GF-D8 (cell line): ENCODE measurements at regions not wholly inside any gene's neighbourhood (a gene's known extent, or its start where the extent isn't known, plus 50 kb on each side); places are given as distances from the start of the nearest gene placed in this dataset.
"Not testable (repeated sequence)": the region's sequence is repeated elsewhere in the genome, so short reads cannot be mapped to it uniquely, and the experiment has no call there.

ENCODE experiments used
- DNase-seq: peaks from one replicate; lab custom pipeline; 2025; lab: John Stamatoyannopoulos, UW

DNA sequence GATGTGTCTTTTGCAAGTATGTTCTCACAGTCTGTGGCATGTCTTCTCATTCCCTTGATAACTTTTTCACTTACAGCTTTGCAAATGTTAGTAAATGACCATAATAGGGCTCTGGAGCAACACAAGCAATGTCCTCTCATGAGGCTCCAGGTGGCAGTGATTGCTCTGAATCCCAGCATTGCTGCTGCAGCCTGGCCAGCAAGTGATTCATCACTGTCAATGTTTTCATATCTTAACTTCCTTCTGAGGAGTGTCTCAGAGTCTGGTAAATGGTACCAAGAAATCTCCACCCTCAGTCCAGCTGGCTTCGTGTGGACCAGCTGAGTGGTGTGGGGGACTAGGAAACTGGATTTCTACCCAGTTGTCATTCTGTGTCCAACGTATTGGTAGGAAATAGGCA is 139.6 kb downstream of the MYLK4 start:
- DNase-seq, result no peak

DNA sequence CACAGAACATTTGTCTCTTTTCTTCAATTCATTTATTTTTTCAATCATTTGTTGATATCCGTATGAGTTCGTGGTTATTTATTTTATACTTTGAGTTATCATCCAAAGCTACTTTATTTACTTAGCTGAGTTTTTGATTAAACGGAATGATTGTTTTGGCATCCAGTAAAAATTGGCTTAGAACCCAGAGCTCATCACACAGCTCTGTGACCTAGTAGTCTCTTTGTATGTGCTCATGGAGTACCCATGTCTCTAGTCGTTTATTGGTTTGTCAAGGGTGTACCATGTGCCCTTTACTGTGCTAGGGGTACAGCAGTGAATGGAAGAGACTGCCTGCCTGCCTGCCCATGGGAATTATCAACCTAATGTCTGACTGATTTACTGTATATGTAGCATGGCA is 142.2 kb downstream of the MYLK4 start:
- no peak for DNase-seq

DNA sequence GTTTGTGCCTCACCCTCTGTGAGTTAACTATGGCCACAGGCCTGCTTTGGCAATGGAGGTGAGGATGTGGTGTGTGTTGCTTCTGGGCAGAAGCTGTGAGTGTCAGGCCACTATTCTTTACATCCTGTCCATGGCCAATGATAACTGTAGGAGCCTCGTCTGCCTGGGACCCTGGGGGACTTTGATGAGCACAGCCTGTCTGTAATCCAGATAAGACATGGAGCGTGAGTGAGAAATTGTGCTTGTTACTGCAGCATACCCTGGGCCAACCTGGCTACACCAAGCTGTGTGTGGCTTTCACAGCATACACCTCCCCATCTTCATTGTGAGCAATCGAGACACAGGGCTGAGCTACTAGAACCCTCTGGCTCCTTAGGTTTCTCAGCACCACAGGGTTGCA is 150.4 kb downstream of the MYLK4 start:
- DNase-seq, result no peak

DNA sequence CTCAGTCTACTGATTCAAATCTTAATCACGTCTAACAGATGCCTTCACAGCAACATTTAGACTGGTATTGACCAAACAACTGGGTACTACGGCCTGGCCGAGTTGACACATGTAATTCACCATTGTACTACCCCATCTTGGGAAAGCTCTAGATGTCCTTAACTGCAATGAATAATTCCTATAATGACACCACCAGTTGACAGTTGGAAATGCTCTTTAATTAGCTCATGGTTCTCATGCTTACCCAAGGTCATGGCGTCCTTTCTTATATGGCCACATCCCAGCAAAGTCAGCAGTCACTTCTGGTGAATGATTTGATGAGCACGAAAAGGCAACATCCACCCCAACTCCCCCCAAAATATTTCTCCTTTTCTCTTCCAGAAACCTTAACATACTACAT is 150.9 kb downstream of the MYLK4 start:
- no peak for DNase-seq

DNA sequence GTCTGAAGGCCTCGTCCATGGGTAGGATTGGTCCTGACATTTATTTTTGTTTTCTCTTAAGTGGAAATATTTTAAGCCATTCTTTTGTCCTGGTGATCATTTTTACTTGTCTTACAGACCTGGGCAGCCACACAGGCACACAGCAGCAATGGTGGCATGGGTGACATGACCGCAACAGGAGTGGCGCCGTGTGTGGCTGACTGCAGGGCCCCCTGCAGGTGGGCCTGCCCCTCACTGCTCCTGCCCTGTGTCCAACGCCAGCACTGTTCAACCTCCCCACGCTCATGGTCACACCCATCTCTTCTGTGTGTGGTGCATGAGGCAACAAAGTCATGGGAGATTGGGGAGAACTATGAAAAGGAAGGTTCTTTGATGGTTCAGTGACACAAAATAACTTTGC is 151.9 kb downstream of the MYLK4 start:
- DNase-seq, result no peak

DNA sequence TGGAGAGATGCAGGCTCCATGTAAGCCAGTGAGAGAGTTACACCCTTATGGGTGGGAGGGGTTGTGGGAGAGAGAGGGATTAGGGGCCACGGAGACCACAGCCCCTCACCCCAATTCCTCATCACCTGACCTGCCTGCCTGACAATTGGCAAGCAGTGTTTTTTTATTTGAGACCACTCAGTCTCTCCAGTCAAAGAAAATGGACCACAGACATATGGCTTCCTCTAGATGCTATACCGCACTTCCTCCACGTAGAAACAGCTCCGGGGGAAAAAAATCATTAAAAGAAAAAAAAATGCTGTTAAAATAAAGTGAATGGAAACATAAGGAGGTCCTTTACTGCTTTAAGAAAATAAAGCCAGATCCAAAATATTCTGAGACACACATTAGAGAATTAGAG is 152.7 kb downstream of the MYLK4 start:
- DNase-seq, result no peak

DNA sequence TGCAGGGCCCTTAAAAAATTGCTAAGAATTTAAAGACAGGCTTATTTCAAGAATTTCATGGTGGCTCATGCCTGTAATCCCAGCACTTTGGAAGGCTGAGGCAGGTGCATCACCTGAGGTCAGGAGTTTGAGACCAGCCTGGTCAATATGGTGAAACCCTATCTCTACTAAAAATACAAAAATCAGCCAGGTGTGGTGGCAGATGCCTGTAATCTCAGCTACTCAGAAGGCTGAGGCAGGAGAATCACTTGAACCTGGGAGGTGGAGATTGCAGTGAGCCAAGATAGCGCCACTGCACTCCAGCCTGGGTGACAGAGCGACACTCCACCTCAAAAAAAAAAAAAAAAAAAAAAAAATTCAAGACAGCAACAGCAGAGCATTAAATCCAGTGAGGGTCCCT is 153.3 kb downstream of the MYLK4 start:
- not testable (repeated sequence) for DNase-seq

DNA sequence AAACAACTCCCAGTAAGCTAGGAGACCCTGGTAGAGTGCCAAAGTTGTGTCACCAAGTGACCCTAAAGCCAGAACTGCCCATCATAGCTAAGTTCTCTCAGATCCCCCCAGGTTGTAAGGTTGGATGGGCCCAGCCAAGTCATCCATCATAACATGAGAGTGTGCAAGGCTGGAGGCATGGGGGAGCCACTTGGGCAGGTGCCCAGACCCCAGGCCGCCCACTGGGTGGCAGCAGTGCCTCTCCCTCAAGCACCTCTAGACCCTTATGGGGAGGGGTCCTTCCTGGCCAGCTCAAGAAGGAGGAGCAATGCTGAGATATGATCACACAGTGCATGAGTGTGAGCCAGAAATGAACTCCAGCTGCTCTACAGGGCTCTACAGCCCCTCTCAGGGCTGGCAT is 154.5 kb downstream of the MYLK4 start:
- no peak for DNase-seq

DNA sequence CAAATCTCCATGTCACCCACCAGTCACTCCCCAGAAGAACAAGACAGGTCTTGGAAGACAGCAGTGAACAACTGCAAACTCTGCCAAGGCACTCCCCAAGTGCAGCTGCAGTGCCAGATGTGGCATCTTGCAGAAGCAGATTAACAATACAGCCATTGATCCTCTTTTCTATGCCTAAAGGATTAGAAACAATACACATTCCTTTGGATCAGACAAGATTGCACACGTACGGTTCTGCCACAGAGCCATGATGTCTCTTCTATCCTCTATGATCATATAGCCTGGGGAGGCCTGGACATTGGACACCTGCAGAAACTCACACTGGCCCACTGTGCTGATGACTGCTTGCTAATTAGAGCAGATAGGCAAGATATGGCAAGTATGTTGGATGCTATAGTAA is 155.9 kb downstream of the MYLK4 start:
- no peak for DNase-seq

DNA sequence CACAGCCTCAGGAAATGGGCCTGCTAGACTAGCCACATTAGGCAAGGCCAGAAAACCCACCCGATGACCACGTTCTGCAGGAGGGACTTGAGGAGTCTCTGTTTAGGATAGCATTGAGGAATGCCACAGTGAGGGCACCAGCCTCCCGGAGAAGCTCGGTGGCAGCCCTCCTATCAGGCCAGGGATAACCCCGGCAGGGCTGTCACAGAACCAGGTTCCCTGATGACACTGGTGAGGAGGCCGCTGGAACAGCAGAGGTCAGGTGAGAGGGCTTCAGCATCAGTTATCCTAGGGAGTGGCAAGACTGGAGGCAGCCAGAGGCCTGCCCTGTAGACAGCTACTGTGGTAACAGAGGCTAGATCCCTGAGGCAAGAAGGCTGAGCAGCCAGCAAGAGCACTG is 157.6 kb downstream of the MYLK4 start:
- no peak for DNase-seq

DNA sequence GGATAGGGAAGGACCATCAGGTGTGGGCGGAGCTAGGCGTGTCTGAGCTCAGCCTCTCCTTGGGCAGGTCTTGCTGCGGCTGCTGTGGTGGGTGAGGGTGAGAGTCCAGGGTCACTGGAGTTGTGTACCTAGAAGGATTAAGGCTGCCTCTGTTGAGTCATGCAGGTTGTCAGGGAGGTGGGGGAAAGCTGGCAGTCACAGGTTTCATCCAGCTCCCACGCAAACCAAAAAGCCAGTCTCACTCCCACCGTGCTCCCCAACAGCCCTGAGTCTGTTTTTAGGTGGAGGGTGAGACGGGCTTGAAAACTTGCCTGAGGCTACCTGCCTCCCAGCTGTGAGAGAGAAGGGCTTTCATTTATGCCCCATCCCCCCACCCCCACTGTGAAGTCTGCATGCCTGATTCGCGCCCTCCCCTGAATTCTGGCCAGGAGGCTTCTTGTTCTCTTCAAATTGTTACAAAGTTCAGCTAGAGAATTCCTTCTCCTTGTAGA is 161.5 kb downstream of the MYLK4 start:
- DNase-seq, result no peak

DNA sequence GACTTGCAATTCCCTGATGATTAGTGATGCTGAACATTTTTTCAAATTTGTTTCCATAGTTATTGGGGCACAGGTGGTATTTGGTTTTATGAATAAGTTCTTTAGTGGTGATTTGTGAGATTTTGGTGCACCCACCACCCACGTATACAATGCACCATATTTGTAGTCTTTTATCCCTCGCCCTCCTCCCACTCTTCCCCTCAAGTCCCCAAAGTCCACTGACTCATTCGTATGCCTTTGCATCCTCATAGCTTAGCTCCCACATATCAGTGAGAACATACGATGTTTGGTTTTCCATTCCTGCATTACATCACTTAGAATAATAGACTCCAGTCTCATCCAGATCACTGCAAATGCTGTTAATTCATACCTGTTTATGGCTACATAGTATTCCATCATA is 167.3 kb downstream of the MYLK4 start:
- no peak for DNase-seq

DNA sequence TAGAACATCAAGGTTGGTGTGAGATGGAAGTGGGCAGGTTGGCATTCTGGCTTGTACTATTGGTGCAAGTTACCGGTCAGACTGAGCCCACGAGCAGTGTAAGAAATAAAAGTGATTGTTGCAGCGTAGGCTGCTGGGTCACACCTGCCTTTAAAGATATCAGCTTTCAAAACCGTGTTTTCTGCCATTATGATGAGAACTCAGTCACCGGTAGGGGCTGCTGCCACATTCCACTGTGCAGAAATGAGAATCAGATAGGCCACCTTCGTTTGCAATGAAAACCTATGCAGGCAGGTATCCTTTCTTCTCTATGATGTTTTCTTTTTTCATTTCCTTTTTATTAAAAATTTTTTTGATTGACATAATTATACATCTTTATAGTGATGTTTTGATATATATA is 168.5 kb downstream of the MYLK4 start:
- no peak for DNase-seq

DNA sequence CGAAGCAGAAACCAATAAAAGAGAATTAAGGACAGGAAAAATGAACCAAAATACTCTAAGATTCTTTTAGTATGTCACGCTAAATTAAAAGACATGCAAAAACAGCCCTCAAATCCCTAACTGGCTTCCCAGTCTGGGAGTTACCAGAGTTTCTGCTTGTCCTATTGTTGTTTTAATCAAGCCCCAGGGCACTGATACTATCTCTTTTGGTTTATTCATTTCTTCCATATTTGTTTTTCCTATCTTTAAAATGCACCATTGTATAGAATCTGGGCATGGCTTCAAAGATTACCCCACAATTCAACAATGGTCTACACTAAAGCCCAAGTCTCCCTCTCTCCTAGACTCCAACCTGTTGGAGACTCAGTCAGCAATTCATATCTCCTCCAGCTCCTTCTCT is 169.1 kb downstream of the MYLK4 start:
- no peak for DNase-seq

DNA sequence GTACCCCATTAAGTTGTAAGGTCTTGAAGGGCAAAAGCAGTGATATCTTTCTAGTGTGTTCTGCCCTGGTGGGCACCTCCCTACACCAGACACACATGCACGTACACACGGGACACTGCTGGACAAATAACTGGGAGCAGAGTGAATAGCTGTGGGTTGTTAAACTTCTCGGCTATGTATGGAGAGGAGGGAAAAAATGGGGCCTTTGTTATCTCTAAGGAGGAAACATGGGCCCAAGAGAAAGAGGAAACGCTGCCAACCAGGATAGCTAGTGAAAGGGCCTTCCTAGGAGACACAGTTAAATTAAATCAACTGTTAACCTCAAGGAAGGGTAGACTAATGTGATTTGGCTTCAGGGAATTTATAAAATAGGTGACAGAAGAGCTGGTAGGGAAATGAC is 169.7 kb downstream of the MYLK4 start:
- no peak for DNase-seq

DNA sequence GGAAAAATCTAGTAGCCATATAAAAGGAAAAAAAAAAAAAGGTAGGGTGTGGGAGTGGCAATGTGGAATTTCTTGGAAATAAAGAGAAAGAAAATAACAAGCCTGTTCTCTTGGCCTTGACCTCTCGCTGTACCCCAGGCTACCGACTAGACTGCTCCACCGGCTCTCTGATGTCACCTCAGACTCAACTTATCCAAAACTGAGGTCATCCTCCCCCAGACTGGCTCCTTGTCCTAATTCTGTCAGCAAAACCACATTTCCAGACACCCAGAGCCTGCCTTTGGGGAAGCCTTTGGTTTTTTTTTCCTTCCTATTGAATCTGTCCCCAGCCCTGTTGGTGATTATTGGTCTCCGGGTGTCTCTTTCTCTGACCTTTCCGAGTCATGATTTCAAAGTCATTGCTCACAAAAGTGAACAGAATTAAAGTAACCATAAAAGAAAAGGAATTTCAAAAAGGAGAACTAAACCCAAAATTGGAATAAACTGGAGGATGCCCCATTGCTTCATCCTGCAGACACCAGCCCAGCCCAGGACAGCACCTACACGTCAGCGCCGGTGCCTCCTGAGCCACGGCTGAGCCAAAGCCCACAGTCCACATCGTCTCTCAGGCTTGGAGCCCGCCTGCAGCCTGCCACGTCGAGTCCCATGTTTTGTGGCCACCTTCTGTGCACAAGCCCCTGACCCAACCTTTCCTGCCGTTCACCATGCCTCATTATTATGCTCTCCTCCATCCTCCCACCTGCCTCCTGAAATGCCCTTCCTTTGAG is 170.7 kb downstream of the MYLK4 start:
- no peak for DNase-seq

DNA sequence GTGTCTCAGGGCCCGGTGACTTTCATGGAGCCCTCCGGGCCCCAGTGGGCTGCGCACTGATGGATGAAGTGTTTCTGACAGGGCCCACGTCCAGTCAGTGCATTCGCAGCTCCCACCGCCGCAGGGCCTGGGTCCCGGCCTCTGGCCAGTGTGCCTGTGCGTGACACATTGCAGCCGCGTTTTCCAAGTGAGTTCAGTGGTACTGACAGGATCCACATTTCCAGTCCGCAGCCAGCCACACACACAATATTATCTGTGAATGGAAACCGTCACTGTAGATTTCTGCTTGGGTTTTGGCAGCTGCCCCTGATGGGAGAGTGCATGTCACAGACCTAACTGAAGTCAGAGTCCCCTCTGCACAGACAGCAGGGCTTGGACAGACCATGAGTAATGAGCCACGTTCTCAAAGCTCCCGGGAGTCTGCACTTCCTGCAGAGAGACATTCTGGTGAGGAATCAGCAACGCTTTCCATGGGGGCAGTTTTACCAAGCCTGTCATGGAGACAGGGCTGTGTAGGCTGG is 171.4 kb downstream of the MYLK4 start:
- no peak for DNase-seq

DNA sequence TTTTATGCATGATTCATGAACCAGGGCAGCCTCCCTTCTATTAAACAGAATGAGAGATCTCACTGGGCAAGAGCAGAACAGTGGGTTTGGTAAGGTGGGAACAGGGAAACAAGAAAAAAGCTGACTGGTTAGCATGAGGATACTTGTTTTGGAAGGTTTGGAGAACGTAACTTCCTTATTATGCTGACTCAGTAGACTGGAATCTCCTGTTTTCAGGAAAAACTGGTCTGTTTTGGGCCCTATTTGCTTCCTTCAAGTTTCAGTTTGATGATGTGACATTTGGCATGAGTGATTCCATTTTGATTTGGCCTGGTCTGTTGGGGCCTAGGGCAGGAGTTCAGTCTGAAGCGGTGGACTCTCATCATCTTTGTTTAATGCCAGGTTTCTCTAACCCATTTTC is 172.0 kb downstream of the MYLK4 start:
- DNase-seq, result no peak

DNA sequence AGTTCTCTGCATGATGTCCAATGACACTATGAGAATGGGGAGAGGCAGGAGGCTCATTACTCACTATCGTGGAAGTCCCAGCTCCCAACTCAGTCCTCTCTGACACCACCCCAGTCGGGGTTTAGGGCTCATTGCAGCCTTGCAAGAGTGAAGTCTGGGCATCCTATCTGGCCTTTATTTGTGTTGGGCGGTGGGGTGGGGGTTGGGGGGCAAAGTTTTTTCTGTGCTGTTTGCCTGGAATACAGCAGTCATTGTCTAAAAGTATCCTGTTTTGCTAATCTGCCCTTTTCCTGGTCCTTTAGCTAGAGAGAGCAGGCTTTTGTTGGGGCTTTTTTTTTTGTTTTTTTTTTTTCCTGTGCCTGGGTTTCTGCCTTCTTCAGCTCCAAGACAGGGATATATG is 174.2 kb downstream of the MYLK4 start:
- no peak for DNase-seq

DNA sequence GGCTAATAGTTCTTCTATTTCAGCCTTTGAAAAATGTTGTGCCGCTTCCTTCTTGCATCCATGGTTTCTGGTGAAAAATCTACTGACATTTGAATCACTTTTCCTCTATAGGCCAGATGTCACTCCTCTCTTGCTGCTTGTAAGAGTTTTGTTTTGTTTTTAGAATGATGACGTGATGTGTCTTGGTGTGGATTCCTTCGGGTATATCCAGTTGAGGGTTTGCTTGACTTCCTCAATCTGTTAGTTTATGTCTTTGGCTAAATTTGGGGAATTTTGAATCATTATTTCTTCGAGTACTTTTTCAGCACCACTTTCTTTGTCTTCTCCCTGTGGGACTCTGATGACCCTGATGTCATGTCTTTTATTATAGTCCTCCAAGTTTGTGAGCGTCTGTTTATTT is 175.5 kb downstream of the MYLK4 start:
- no peak for DNase-seq

DNA sequence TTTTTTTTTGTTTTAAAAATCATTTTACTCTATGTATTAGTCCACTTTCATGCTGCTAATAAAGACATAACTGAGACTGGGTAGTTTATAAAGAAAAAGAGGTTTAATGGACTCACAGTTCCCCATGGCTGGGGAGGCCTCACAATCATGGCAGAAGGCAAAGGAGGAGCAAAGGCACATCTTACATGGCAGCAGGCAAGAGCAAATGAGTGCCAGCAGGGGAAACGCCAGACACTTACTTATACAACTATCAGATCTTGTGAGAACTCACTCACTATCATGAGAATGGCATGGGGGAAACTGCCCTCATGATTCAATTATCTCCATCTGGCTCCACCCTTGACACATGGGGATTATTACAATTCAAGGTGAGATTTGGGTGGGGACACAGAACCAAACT is 181.3 kb downstream of the MYLK4 start:
- DNase-seq, result not testable (repeated sequence)

DNA sequence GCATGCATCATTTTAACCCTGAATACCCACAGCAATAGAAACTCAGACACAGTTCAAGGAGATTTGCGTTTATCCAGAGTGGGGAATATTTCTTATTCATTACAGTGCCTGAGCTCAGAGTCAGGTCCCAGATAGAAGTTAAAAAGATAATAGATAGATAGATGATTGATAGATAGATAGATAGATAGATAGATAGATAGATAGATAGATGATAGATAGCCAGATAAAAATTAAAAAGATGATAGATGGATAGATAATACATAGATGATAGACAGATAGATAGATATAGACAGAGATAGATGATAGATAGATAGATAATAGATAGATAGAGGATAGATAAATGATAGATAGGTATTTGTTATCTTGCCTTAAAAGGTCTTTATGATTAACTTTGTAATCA is 184.7 kb downstream of the MYLK4 start:
- no peak for DNase-seq

DNA sequence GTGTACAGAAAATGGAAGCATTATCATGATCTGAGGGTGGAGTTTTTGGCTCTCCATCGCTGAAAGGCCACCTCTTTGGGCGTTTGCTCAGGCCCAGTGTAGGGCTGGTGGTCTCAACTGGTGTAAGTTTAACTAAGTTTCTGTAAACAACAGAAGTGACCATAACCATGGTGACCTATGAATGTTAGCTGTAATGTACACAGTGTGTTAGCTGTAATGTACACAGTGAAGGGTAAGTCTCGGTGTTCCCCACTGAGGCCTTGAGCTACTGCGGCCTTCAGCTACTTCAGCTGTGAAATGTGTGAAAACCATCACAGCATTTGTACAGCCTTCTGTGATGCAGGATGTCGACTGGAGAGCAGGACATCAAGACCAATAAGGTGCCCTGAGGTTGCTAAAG is 185.2 kb downstream of the MYLK4 start:
- DNase-seq, result no peak

DNA sequence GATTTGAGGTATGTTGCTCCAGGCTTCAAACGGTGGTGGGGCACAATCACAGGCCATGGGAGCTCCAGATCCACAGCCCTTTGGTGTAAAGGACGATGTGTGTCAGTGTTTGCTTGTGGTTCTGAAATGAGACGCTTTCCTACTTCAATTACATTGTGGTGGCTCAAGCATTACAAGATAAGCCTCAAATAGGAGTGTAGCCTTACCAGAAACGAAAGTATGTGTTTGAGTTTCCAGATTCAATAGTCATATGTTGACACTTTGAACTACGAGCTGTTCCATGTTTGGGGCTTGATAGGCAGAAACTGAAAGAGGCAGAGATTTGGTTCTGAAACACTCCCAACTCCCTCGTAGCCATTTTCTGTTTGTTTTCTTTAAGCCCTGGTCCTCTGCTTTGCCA is 187.1 kb downstream of the MYLK4 start:
- DNase-seq, result no peak
